NCI-H1105 treated with DMSO at 0.1 percent for 48 hours (cell line): ENCODE measurements at regions not wholly inside any gene's neighbourhood (a gene's known extent, or its start where the extent isn't known, plus 50 kb on each side); places are given as distances from the start of the nearest gene placed in this dataset.

Experiments used
- DNase-seq: peaks from one replicate; lab custom pipeline; 2025; lab: John Stamatoyannopoulos, UW

- DNase-seq, result peak; percentile 35
These were observed 415.4 kb upstream of the CCDC196 start for GRCh38 chr14:66070542-66071319.

- DNase-seq, result no peak
These were observed 413.7 kb upstream of the CCDC196 start for GRCh38 chr14:66072190-66073084.

DNA sequence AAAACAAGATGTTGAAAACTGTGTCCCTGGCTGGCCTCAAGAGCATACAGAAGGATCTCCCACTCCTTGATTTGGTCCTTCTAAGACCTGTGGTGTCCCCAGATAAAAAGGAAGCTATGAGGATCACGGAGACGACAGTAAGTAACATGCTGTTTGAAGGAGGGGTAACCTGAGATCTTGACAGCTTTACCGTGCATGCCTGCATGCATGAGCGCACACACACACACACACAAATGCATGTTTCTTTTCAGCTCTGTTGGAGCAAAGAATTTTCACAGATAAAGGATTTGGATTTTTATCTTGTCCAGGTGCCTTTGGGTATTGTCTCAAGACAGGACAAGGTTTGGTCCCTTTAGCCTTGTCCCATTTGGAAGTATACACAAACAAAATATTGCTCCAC lies 411.6 kb upstream of the CCDC196 start:
- no peak for DNase-seq

GRCh38 chr14:66076176-66076575 lies 410.0 kb upstream of the CCDC196 start:
- no peak for DNase-seq

GRCh38 chr14:66078006-66078405 lies 408.2 kb upstream of the CCDC196 start:
- DNase-seq, result peak; percentile 97

DNA sequence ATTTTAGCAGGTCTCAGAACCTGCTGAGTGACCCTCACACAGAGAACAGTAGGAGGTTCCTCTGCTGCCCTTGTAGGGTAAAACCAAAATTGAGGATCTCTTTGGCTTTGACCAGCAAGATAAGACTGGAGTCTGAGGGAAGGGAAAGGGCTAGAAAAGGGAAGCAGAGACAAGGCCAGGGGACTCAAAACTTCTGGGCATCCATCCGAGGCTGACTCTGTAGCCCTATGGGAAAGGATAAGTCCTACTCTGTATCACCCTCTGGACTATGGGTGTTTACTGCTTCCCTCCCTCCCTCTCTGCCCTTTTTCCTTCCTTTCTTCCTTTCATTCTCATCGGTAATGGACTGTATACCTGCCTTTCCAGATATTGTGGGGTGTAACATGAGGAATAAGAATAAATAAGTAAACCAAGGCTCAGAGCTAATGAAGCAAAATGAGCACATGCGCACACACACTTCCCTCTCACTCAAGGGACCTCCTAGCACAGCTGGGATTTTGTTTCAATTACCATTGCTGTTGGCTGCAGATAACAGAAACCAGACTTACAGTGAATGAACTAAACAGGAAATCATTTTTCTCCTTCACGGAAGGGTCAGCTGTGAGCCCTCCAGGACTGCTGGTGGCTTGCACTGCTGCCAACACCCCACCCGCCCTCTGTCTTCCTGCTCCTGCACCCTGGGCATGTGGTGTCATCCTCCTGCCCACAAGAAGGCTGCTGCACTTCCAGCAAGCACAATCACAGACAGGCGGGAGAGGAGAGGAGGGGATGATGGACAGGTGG lies 404.4 kb upstream of the CCDC196 start:
- DNase-seq, result no peak

DNA sequence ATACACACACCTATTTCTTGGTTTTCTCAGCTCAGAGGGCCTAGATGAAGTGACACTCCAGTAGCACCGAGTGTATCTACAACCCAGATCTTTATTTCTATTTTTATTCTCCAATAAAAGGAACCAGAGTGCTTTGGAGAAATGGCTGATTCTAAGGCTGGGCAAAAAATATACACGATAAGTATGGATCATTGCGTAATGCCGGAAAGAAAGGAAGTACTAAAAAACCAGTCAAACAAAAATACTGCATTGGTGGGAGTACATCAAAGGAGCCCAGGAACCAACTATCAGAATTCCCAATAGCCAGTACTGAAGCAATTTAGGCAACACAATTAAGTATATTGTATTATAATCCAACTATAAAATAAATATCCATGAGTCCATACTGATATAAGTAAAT lies 400.9 kb upstream of the CCDC196 start:
- DNase-seq, result no peak

DNA sequence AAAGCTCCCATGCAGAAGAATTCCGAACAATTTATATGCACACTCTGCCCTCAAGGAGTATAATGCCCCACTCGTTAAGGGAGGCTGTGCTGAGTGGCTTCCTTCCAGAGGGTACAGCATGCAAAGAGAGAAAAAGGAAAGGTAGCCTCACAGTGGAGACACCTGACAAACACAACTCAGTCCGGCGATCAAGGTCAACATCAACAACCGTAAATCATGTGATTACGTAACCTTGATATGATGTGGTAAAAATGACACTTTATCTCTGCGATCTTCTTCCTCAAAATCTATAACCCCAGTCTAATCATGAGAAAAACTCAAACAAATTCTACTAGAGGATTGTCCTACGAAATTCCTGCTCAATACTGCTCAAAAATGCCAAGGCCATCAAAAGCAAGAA lies 400.5 kb upstream of the CCDC196 start:
- DNase-seq, result no peak

- no peak for DNase-seq
These were observed 398.9 kb upstream of the CCDC196 start for GRCh38 chr14:66087231-66087630.

GRCh38 chr14:66088656-66089055 lies 397.5 kb upstream of the CCDC196 start:
- no peak for DNase-seq

GRCh38 chr14:66092206-66092605 lies 394.0 kb upstream of the CCDC196 start:
- DNase-seq, result no peak

DNA sequence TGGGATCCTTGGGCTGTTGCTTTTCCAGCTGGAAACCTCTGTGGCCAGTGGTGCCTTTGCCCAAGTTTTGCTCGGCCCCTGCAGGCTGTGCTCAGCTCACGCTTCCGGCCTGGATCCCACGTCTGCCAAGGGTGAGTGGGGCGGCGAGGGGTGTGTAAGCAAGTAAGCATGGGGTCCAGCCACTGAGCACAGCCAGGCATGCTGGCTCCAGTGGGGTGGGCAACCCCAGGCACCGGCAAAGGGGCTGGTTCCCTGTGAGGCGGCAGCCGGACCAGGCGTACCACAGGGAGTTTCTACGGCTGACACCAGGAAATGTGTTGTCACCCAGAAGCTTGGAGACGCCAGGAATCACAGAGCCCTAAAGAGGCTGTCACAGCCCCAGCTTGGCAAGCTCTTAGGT lies 393.4 kb upstream of the CCDC196 start:
- no peak for DNase-seq

GRCh38 chr14:66094001-66094727 lies 392.0 kb upstream of the CCDC196 start:
- no peak for DNase-seq

DNA sequence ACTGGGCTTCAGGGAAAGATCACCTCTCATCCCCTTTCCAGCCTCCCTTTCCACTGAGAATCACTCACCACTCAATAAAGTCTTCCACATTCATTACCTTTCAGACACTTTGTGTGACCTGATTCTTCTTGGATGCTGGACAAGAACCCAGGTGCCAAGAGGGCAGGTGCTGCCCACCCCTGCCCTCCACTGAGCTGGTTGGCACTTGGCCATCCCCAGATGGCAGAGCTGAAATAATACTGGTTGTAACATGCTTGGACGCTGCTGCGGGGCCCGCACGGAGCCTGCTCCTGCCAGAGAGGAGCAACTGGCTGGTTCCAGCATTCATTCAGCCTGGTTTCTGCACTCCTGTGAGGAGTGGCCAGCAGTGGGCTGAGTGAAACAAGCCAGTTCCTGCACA lies 386.7 kb upstream of the CCDC196 start:
- peak; percentile 93 for DNase-seq

DNA sequence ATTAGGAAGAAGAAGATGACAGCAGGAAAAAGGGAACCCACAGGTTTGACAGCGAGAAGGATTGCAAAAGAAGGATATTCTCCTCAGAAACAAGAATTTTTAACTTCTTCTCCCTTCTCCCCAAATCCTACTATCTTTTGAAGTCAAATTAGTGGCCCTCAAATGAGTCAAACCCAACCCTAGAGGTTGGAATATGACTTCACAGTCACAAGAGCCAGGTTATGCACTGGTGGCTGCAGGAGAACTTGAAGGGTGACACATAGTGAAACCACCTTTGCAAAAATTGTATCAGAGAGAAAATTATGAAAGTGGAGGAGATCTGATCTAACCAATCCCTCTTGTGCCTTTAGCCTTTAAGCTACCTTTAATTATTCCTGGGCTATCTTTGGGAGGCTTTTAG lies 386.2 kb upstream of the CCDC196 start:
- DNase-seq, result no peak

- DNase-seq, result no peak
These were observed 384.5 kb upstream of the CCDC196 start for GRCh38 chr14:66101662-66102061.

DNA sequence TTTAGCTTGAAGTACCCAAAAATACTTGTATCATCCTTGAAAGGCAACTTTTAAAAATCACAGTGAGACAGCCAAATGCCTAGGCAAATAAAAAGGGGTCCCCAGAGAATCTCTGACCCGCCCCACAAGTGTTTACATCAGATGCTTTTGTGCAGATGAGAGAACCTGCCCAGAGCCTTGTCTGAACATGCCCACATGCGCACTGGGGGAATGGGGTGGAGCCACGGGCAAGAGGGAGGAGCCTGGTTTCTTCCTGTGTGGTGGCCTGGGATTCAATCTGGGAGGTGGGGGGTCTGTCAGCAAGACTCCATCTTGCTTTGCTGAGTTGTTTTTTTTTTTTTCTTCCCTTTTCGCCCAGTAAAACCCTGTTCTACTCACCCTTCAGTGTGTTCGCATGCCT lies 381.7 kb upstream of the CCDC196 start:
- no peak for DNase-seq

DNA sequence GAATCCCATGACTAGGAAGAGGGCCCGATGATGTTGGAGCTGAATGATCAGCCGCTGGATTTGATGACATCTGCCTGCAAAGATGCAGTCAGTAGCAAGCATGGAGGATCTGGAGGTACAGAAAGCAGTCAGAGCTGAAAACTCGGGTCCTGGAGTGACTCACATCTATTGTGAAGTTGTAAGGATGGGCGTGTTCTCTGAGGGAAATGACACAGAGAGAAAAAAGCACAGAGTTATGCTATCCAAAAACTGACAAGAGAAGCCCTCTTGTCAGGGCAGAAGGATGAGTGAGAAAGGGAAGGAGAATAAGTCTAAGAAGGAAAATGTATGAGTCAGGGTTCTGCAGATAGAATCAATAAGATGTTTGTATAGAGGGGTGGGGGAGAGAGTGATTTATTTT lies 380.4 kb upstream of the CCDC196 start:
- DNase-seq, result no peak

- no peak for DNase-seq
These were observed 376.7 kb upstream of the CCDC196 start for GRCh38 chr14:66109426-66109825.

DNA sequence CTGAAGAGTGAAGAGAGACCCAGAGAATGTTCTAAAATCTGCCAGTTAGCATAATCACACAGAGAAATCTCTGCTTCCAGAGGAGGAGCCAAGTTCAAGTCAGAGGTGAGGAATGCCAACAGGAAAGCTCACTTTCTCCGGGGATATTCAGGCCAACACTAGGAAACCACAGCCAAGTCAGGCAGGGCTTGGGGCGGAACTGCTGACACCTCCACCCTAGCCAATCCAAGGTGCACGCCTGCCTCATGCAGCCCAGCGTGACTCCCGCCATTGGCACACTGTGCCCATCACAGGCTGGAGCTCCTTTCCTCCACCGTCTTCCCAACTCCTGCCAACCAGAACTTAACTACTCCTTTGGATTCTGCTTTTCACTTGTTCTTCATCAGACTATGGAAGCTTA lies 374.3 kb upstream of the CCDC196 start:
- no peak for DNase-seq

GRCh38 chr14:66114071-66114470 lies 372.1 kb upstream of the CCDC196 start:
- no peak for DNase-seq
